Activated CD4-positive, alpha-beta T cell treated with anti-CD3 and anti-CD28 coated beads for 48 hours (primary cell): ENCODE measurements at regions not wholly inside any gene's neighbourhood (a gene's known extent, or its start where the extent isn't known, plus 50 kb on each side); places are given as distances from the start of the nearest gene placed in this dataset.
"Not testable (repeated sequence)": the region's sequence is repeated elsewhere in the genome, so short reads cannot be mapped to it uniquely, and the experiment has no call there.

Experiments used
- DNase-seq: peaks from one replicate; pipeline ENCODE4 v3.0.0-alpha.2; 2020

GRCh38 chr2:11077411-11077810, 77.9 kb upstream of the SLC66A3 start:
- DNase-seq, result no peak

- DNase-seq, result no peak
These were observed 76.0 kb upstream of the SLC66A3 start for GRCh38 chr2:11079136-11079824.

- DNase-seq, result no peak
These were observed 74.8 kb upstream of the SLC66A3 start for GRCh38 chr2:11080253-11081115.

- no peak for DNase-seq
These were observed 72.4 kb upstream of the SLC66A3 start for GRCh38 chr2:11082880-11083279.

GRCh38 chr2:11088821-11089220, 66.4 kb upstream of the SLC66A3 start:
- DNase-seq, result not testable (repeated sequence)

GRCh38 chr2:11090187-11090586, 65.1 kb upstream of the SLC66A3 start:
- no peak for DNase-seq

GRCh38 chr2:11092701-11093335, 62.4 kb upstream of the SLC66A3 start:
- DNase-seq, result no peak

- no peak for DNase-seq
These were observed 61.8 kb upstream of the SLC66A3 start for GRCh38 chr2:11093467-11093866.

- no peak for DNase-seq
These were observed 61.1 kb upstream of the SLC66A3 start for GRCh38 chr2:11094021-11094810.

GRCh38 chr2:11096591-11096990, 58.7 kb upstream of the SLC66A3 start:
- DNase-seq, result no peak

GRCh38 chr2:11097038-11097720, 58.1 kb upstream of the SLC66A3 start:
- no peak for DNase-seq

GRCh38 chr2:11097854-11098387, 57.3 kb upstream of the SLC66A3 start:
- no peak for DNase-seq

GRCh38 chr2:11099122-11100065, 55.9 kb upstream of the SLC66A3 start:
- DNase-seq, result no peak

GRCh38 chr2:11100130-11100529, 55.1 kb upstream of the SLC66A3 start:
- no peak for DNase-seq

- no peak for DNase-seq
These were observed 54.3 kb upstream of the SLC66A3 start for GRCh38 chr2:11100976-11101375.

- no peak for DNase-seq
These were observed 53.8 kb upstream of the SLC66A3 start for GRCh38 chr2:11101430-11101829.

GRCh38 chr2:11102466-11102865, 52.8 kb upstream of the SLC66A3 start:
- DNase-seq, result no peak

GRCh38 chr2:11102956-11103860, 52.1 kb upstream of the SLC66A3 start:
- no peak for DNase-seq

GRCh38 chr2:11103984-11104793, 51.1 kb upstream of the SLC66A3 start:
- DNase-seq, result peak; percentile 48
